ENCODE measurements at regions not wholly inside any gene's neighbourhood (a gene's known extent, or its start where the extent isn't known, plus 50 kb on each side); places are given as distances from the start of the nearest gene placed in this dataset.

DNA sequence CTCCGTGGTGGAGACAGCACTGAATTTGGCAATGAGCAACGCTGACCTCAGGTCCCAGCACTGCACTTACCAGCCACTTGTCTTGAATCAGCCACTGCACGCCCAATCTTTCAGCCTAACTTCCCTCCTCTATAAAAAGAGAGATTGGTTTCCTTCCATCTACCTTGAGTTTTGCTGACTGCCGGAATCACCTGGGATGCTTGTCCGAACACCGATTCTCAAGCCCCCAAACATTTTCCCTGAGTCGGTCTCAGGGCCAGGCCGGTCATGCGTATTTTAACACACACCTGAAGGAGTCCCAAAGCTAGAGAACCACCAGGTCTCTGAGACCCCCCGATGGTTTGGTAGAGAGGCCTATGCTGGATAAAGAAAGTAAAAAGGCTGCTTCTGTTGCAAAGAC lies 131.5 kb downstream of the SPATA19 start:
- no peak for TF ChIP-seq POLR2AphosphoS5 (IDR thresholded peaks at IDR 0.05)
- TF ChIP-seq, protein P1, sequence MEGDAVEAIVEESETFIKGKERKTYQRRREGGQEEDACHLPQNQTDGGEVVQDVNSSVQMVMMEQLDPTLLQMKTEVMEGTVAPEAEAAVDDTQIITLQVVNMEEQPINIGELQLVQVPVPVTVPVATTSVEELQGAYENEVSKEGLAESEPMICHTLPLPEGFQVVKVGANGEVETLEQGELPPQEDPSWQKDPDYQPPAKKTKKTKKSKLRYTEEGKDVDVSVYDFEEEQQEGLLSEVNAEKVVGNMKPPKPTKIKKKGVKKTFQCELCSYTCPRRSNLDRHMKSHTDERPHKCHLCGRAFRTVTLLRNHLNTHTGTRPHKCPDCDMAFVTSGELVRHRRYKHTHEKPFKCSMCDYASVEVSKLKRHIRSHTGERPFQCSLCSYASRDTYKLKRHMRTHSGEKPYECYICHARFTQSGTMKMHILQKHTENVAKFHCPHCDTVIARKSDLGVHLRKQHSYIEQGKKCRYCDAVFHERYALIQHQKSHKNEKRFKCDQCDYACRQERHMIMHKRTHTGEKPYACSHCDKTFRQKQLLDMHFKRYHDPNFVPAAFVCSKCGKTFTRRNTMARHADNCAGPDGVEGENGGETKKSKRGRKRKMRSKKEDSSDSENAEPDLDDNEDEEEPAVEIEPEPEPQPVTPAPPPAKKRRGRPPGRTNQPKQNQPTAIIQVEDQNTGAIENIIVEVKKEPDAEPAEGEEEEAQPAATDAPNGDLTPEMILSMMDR (IDR thresholded peaks at IDR 0.05): no peak

All from suprapubic skin (tissue), 3 donors.